GM23338 (cell line): ENCODE measurements at regions not wholly inside any gene's neighbourhood (a gene's known extent, or its start where the extent isn't known, plus 50 kb on each side); places are given as distances from the start of the nearest gene placed in this dataset.

ENCODE experiments used
- ATAC-seq: fragments of 200-7000 bp; cut with Tn5 transposase; 3 replicates; pipeline ENCODE4 v1.9.1; 2020
- DNase-seq: peaks from one replicate; pipeline ENCODE4 v3.0.0-alpha.2; 2015; ENCODE audit warnings: low spot score
- H2AFZ ChIP-seq: fragments of 200-600 bp; sonication (generic); 2 replicates; pipeline ENCODE4 v1.8.0; 2016; ENCODE audit warnings: antibody characterized with exemption, mild to moderate bottlenecking, moderate library complexity
- H3F3A ChIP-seq: fragments of 200-600 bp; sonication (generic); replicated peaks from 2 replicates; pipeline ENCODE4 v1.8.0; 2017; ENCODE audit warnings: antibody characterized with exemption, mixed run types, low read depth
- H3K27ac ChIP-seq: fragments of 200-600 bp; sonication (generic); 2 replicates; pipeline ENCODE4 v1.6.1; 2016; ENCODE audit warnings: low read depth
- H3K27me3 ChIP-seq: fragments of 200-600 bp; sonication (generic); 2 replicates; pipeline ENCODE4 v1.8.0; 2016; ENCODE audit warnings: mild to moderate bottlenecking, mixed run types, moderate library complexity; ENCODE audit not compliant: insufficient read depth
- H3K36me3 ChIP-seq: fragments of 200-600 bp; sonication (generic); 2 replicates; pipeline ENCODE4 v1.8.0; 2016; ENCODE audit warnings: mild to moderate bottlenecking; ENCODE audit not compliant: insufficient read depth
- H3K4me1 ChIP-seq: fragments of 200-600 bp; sonication (generic); 2 replicates; pipeline ENCODE4 v1.8.0; 2016; ENCODE audit warnings: mild to moderate bottlenecking, moderate library complexity; ENCODE audit not compliant: insufficient read depth
- H3K4me2 ChIP-seq: fragments of 200-600 bp; sonication (generic); 2 replicates; pipeline ENCODE4 v1.7.1; 2017; ENCODE audit warnings: mixed run types
- H3K4me3 ChIP-seq: fragments of 200-600 bp; sonication (generic); 2 replicates; pipeline ENCODE4 v1.6.1; 2016; ENCODE audit warnings: mixed run types
- H3K79me2 ChIP-seq: fragments of 200-600 bp; sonication (generic); replicated peaks from 2 replicates; pipeline ENCODE4 v1.8.0; 2017; ENCODE audit warnings: mild to moderate bottlenecking; ENCODE audit not compliant: insufficient read depth
- H3K9me2 ChIP-seq: fragments of 200-600 bp; sonication (generic); 2 replicates; pipeline ENCODE4 v1.8.0; 2017; ENCODE audit not compliant: insufficient read depth
- H4K20me1 ChIP-seq: fragments of 200-600 bp; sonication (generic); replicated peaks from 2 replicates; pipeline ENCODE4 v1.8.0; 2017; ENCODE audit warnings: mild to moderate bottlenecking; ENCODE audit not compliant: insufficient read depth
- H3K27ac Mint-ChIP-seq: 2 replicates; pipeline ENCODE4 v1.8.0; 2020; ENCODE audit warnings: inconsistent platforms, mild to moderate bottlenecking, moderate library complexity, mixed read lengths
- H3K27me3 Mint-ChIP-seq: 3 replicates; pipeline ENCODE4 v1.8.0; 2022; ENCODE audit warnings: low read depth, mild to moderate bottlenecking, moderate library complexity, mixed read lengths, inconsistent platforms; ENCODE audit not compliant: insufficient read depth, poor library complexity
- H3K36me3 Mint-ChIP-seq: 3 replicates; pipeline ENCODE4 v1.8.0; 2021; ENCODE audit warnings: low read depth, mild to moderate bottlenecking, inconsistent platforms, moderate library complexity, mixed read lengths
- H3K4me1 Mint-ChIP-seq: 3 replicates; pipeline ENCODE4 v1.8.0; 2020; ENCODE audit warnings: mild to moderate bottlenecking, inconsistent platforms, mixed read lengths
- H3K4me3 Mint-ChIP-seq: 3 replicates; pipeline ENCODE4 v1.8.0; 2021; ENCODE audit warnings: moderate library complexity, mild to moderate bottlenecking, inconsistent platforms, mixed read lengths
- H3K9me3 Mint-ChIP-seq: 3 replicates; pipeline ENCODE4 v1.8.0; 2020; ENCODE audit warnings: moderate library complexity, mild to moderate bottlenecking, inconsistent platforms, mixed read lengths
- CREB1 ChIP-seq: fragments of 250-450 bp; sonication (Bioruptor Pico); IDR thresholded peaks from 2 replicates; pipeline ENCODE4 v1.5.0; 2020; ENCODE audit warnings: low read depth, mild to moderate bottlenecking, moderate library complexity
- EZH2 ChIP-seq: fragments of 200-600 bp; sonication (generic); IDR thresholded peaks from one replicate; pipeline ENCODE4 v1.8.0; 2017; ENCODE audit warnings: antibody characterized with exemption, mild to moderate bottlenecking, low read depth; ENCODE audit not compliant: unreplicated experiment
- JUNB ChIP-seq: IDR thresholded peaks from one replicate; pipeline ENCODE4 v1.6.1; 2016; ENCODE audit warnings: antibody characterized with exemption; ENCODE audit not compliant: unreplicated experiment
- NANOG ChIP-seq: IDR thresholded peaks from 2 replicates; pipeline ENCODE4 v1.6.1; 2016; ENCODE audit warnings: antibody characterized with exemption, borderline replicate concordance
- POLR2AphosphoS5 ChIP-seq: IDR thresholded peaks from 2 replicates; pipeline ENCODE4 v1.6.1; 2016; ENCODE audit warnings: antibody characterized with exemption, low read depth
- STAT1 ChIP-seq: IDR thresholded peaks from one replicate; pipeline ENCODE4 v1.6.1; 2016; ENCODE audit warnings: antibody characterized with exemption; ENCODE audit not compliant: unreplicated experiment
- ZNF114 ChIP-seq: fragments of 250-450 bp; sonication (Bioruptor Pico); IDR thresholded peaks from 2 replicates; pipeline ENCODE4 v1.5.0; 2020; ENCODE audit warnings: mild to moderate bottlenecking, moderate library complexity
- ZNF331 ChIP-seq: fragments of 250-450 bp; sonication (Bioruptor Pico); IDR thresholded peaks from 2 replicates; pipeline ENCODE4 v1.5.0; 2020; ENCODE audit warnings: low read depth, mild to moderate bottlenecking, moderate library complexity
- TF ChIP-seq, protein P1 (sequence below), 2 experiments: fragments of 200-600 bp in 1 of 2; sonication (generic) in 1 of 2; conservative IDR thresholded peaks; 2 replicates each; pipeline versions ENCODE4 v1.5.1 to v1.6.1; 2016 to 2017; ENCODE audit warnings: antibody characterized with exemption in 2 of 2, low read depth in 2 of 2, mild to moderate bottlenecking in 2 of 2, moderate library complexity in 1 of 2
- TF ChIP-seq, protein P2 (sequence below): IDR thresholded peaks from one replicate; pipeline ENCODE4 v1.6.1; 2018; ENCODE audit warnings: antibody characterized with exemption; ENCODE audit not compliant: unreplicated experiment
- TF ChIP-seq, protein P3 (sequence below): fragments of 250-450 bp; sonication (Bioruptor Pico); IDR thresholded peaks from 2 replicates; pipeline ENCODE4 v1.5.0; 2020; ENCODE audit warnings: mild to moderate bottlenecking, moderate library complexity

DNA sequence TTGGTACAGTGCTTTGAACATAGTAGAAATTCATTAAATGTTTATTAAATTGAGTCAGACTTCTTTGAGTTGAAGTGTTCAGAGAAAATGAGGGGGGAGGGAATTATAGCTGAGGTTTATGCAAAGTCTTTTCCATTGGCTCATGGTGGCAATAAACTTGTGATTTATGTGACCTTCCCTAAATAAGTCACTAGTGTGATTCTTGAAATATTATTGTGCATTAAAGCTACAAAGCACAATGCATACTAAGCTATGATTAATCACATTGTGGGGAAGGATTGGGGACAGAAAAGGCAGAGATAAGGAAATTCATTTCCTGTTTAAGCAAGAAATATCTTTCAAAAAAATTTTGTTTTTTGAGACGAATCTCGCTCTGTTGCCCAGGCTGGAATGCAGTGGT, 877.5 kb downstream of the TFAP2A start:
- TF ChIP-seq POLR2AphosphoS5 (no peak), ZNF114 (CRISPR knock-in tag) (no peak), JUNB (no peak), STAT1 (no peak), CREB1 (CRISPR knock-in tag) (no peak), ZNF331 (no peak)
- TF ChIP-seq, protein P1, sequence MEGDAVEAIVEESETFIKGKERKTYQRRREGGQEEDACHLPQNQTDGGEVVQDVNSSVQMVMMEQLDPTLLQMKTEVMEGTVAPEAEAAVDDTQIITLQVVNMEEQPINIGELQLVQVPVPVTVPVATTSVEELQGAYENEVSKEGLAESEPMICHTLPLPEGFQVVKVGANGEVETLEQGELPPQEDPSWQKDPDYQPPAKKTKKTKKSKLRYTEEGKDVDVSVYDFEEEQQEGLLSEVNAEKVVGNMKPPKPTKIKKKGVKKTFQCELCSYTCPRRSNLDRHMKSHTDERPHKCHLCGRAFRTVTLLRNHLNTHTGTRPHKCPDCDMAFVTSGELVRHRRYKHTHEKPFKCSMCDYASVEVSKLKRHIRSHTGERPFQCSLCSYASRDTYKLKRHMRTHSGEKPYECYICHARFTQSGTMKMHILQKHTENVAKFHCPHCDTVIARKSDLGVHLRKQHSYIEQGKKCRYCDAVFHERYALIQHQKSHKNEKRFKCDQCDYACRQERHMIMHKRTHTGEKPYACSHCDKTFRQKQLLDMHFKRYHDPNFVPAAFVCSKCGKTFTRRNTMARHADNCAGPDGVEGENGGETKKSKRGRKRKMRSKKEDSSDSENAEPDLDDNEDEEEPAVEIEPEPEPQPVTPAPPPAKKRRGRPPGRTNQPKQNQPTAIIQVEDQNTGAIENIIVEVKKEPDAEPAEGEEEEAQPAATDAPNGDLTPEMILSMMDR (conservative IDR thresholded peaks at IDR 0.05; ENCODE audit: low read depth in 2 of 2): no peak
- Histone ChIP-seq H3K9me2 (no peaks in the 10 kb centered on the region), H3K27ac (no peak overlapping the region), H3K4me2 (no peak overlapping the region), H4K20me1 (no peaks in the 10 kb centered on the region), H3K36me3 (no peaks in the 10 kb centered on the region), H2AFZ (no peak overlapping the region), H3K79me2 (no peaks in the 10 kb centered on the region), H3F3A (no peaks in the 10 kb centered on the region), H3K4me1 (0 out of 2 replicates have a peak, but pooled peaks cover 3% of the 10 kb centered on the region), H3K27me3 (no peaks in the 10 kb centered on the region), H3K4me3 (no peak overlapping the region)
- no peak overlapping the region for H3K27ac Mint-ChIP-seq
- DNase-seq: no peak
- no peak overlapping the region for H3K4me3 Mint-ChIP-seq
- H3K27me3 Mint-ChIP-seq: no peaks in the 10 kb centered on the region
- no peak for ATAC-seq
- H3K9me3 Mint-ChIP-seq: no peaks in the 10 kb centered on the region
- no peaks in the 10 kb centered on the region for H3K4me1 Mint-ChIP-seq
- H3K36me3 Mint-ChIP-seq: no peaks in the 10 kb centered on the region

DNA sequence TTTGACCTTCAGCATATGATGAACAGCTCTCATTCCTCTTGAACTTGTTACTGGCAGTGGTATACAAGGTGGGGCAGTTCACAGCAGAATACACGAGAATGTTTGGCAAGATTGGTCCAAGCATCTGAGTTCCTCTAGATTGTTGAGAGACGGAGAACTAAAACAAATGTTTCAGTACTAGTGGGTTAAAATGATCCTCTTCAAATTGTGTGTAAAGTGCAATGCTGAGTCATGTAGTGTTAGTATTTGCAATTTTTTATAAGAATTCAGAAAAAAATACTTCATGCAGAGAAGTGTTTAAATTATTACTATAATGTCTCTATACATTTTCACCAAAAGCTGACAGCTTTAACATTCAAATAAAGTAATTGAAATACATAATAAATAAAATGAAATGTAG, 879.8 kb downstream of the TFAP2A start:
- DNase-seq: no peak
- no peak overlapping the region for H2AFZ ChIP-seq
- H3K9me3 Mint-ChIP-seq: no peaks in the 10 kb centered on the region; the same call in 2 of the 3 replicates
- H3K9me2 ChIP-seq: no peaks in the 10 kb centered on the region
- H3K4me1 ChIP-seq: 0 out of 2 replicates have a peak, but pooled peaks cover 1% of the 10 kb centered on the region
- no peak overlapping the region for H3K4me2 ChIP-seq
- no peak overlapping the region for H3K27ac Mint-ChIP-seq
- H3K27me3 Mint-ChIP-seq: no peaks in the 10 kb centered on the region
- ATAC-seq: no peak
- no peaks in the 10 kb centered on the region for H3K27me3 ChIP-seq
- no peaks in the 10 kb centered on the region for H3K36me3 ChIP-seq
- 0 out of 3 replicates have a peak, but pooled peaks cover 2% of the 10 kb centered on the region for H3K36me3 Mint-ChIP-seq
- H3K27ac ChIP-seq: no peak overlapping the region
- H3K79me2 ChIP-seq: no peaks in the 10 kb centered on the region
- H3K4me1 Mint-ChIP-seq: no peaks in the 10 kb centered on the region
- no peaks in the 10 kb centered on the region for H4K20me1 ChIP-seq
- no peak overlapping the region for H3K4me3 Mint-ChIP-seq
- H3F3A ChIP-seq: no peaks in the 10 kb centered on the region
- no peak overlapping the region for H3K4me3 ChIP-seq
- TF ChIP-seq, protein P2, sequence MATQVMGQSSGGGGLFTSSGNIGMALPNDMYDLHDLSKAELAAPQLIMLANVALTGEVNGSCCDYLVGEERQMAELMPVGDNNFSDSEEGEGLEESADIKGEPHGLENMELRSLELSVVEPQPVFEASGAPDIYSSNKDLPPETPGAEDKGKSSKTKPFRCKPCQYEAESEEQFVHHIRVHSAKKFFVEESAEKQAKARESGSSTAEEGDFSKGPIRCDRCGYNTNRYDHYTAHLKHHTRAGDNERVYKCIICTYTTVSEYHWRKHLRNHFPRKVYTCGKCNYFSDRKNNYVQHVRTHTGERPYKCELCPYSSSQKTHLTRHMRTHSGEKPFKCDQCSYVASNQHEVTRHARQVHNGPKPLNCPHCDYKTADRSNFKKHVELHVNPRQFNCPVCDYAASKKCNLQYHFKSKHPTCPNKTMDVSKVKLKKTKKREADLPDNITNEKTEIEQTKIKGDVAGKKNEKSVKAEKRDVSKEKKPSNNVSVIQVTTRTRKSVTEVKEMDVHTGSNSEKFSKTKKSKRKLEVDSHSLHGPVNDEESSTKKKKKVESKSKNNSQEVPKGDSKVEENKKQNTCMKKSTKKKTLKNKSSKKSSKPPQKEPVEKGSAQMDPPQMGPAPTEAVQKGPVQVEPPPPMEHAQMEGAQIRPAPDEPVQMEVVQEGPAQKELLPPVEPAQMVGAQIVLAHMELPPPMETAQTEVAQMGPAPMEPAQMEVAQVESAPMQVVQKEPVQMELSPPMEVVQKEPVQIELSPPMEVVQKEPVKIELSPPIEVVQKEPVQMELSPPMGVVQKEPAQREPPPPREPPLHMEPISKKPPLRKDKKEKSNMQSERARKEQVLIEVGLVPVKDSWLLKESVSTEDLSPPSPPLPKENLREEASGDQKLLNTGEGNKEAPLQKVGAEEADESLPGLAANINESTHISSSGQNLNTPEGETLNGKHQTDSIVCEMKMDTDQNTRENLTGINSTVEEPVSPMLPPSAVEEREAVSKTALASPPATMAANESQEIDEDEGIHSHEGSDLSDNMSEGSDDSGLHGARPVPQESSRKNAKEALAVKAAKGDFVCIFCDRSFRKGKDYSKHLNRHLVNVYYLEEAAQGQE: no peak
- TF ChIP-seq, protein P3, sequence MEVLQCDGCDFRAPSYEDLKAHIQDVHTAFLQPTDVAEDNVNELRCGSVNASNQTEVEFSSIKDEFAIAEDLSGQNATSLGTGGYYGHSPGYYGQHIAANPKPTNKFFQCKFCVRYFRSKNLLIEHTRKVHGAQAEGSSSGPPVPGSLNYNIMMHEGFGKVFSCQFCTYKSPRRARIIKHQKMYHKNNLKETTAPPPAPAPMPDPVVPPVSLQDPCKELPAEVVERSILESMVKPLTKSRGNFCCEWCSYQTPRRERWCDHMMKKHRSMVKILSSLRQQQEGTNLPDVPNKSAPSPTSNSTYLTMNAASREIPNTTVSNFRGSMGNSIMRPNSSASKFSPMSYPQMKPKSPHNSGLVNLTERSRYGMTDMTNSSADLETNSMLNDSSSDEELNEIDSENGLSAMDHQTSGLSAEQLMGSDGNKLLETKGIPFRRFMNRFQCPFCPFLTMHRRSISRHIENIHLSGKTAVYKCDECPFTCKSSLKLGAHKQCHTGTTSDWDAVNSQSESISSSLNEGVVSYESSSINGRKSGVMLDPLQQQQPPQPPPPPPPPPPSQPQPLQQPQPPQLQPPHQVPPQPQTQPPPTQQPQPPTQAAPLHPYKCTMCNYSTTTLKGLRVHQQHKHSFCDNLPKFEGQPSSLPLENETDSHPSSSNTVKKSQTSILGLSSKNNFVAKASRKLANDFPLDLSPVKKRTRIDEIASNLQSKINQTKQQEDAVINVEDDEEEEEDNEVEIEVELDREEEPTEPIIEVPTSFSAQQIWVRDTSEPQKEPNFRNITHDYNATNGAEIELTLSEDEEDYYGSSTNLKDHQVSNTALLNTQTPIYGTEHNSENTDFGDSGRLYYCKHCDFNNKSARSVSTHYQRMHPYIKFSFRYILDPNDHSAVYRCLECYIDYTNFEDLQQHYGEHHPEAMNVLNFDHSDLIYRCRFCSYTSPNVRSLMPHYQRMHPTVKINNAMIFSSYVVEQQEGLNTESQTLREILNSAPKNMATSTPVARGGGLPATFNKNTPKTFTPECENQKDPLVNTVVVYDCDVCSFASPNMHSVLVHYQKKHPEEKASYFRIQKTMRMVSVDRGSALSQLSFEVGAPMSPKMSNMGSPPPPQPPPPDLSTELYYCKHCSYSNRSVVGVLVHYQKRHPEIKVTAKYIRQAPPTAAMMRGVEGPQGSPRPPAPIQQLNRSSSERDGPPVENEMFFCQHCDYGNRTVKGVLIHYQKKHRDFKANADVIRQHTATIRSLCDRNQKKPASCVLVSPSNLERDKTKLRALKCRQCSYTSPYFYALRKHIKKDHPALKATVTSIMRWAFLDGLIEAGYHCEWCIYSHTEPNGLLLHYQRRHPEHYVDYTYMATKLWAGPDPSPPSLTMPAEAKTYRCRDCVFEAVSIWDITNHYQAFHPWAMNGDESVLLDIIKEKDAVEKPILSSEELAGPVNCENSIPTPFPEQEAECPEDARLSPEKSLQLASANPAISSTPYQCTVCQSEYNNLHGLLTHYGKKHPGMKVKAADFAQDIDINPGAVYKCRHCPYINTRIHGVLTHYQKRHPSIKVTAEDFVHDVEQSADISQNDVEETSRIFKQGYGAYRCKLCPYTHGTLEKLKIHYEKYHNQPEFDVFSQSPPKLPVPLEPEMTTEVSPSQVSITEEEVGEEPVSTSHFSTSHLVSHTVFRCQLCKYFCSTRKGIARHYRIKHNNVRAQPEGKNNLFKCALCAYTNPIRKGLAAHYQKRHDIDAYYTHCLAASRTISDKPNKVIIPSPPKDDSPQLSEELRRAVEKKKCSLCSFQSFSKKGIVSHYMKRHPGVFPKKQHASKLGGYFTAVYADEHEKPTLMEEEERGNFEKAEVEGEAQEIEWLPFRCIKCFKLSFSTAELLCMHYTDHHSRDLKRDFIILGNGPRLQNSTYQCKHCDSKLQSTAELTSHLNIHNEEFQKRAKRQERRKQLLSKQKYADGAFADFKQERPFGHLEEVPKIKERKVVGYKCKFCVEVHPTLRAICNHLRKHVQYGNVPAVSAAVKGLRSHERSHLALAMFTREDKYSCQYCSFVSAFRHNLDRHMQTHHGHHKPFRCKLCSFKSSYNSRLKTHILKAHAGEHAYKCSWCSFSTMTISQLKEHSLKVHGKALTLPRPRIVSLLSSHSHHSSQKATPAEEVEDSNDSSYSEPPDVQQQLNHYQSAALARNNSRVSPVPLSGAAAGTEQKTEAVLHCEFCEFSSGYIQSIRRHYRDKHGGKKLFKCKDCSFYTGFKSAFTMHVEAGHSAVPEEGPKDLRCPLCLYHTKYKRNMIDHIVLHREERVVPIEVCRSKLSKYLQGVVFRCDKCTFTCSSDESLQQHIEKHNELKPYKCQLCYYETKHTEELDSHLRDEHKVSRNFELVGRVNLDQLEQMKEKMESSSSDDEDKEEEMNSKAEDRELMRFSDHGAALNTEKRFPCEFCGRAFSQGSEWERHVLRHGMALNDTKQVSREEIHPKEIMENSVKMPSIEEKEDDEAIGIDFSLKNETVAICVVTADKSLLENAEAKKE (CRISPR knock-in tag): no peak
- TF ChIP-seq POLR2AphosphoS5 (no peak), NANOG (no peak), EZH2 (no peak)
